GM18858 (cell line): ENCODE measurements at regions not wholly inside any gene's neighbourhood (a gene's known extent, or its start where the extent isn't known, plus 50 kb on each side); places are given as distances from the start of the nearest gene placed in this dataset.
"Not testable (repeated sequence)": the region's sequence is repeated elsewhere in the genome, so short reads cannot be mapped to it uniquely, and the experiment has no call there.

Experiments used
- ATAC-seq: cut with Tn5 transposase; IDR thresholded peaks from one replicate; pipeline ENCODE4 v1.9.1; 2021; ENCODE audit not compliant: unreplicated experiment

DNA sequence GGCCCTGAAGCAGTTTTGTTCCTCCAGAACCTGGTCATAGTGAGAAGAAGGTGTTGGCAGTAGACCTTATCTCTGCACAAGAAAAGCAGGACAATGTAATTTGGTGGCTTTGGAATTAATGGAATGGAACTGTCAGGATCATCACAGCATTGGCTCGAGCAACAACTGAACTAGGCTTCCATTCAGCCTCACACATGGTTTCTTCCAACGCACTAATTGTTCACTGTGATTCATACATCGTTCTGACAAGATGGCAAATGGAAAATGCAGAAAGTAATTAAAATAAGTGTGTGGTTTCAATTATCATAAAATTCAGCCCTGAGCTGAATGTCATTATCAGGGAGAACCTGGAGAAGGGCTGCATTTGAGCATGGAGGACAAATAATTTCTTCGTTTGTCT is 80.6 kb downstream of the MFSD1 start:
- no peak for ATAC-seq

DNA sequence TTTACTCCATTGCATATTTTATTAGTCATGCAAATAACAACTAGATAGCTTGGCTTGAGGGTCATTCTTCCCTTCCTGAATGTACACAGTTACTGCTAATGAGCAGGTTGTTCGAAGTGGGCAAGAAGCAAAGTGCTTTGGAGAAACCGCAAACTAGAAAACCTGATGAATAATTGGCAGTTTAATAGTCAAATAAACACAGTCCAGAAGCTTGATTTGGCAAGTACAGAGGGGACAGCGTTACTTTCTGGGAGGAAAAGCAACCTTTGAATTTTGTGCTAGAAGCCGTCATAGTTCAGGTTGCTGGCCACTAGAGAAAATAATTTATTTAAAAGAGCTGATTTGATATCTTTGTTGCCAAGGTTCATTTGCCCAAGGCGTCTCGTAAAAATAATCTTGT is 94.9 kb downstream of the MFSD1 start:
- ATAC-seq: no peak

DNA sequence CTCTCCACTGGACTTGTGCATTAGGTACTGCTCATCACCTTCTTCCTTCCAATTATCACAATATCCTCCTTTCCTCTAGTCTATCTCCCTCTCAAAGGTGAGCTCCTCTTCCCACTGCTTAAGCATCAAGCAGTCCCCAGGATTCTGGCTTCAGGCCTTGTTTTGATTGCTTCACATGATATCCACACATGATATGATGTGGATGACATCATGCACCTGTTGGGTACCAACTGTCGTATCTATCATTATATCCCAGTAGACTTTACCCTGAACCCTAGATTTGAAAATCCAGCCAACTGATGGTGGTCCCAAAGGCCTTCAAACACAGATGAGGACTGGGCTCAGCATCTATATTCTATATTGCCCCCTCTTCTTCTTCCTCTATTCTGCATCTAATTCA is 104.9 kb downstream of the MFSD1 start:
- ATAC-seq: no peak

DNA sequence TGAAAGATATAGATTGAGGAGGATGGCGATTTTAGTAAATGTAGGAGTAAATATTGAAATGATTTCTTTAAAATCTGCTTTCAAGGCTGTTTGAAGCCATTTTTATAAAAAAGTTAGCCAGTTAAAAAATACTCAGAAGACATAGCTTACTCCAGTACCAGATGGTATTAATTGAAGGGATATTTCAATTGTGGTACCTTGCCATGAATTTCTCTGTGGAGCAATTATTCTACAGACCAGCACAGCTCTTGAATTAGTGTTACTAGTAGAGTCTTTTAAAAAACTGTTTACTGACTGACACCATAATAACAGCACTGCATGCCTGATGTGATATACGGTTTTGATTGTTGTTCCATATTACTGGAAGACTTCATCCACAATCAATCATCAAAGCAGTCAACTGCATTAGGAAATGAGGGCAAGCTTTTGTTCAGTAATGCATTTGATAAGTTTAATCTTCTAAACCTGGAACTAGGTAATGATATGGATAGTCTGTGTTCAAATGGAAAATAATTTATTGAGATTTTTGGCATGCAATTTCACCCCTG is 106.4 kb downstream of the MFSD1 start:
- ATAC-seq: no peak

DNA sequence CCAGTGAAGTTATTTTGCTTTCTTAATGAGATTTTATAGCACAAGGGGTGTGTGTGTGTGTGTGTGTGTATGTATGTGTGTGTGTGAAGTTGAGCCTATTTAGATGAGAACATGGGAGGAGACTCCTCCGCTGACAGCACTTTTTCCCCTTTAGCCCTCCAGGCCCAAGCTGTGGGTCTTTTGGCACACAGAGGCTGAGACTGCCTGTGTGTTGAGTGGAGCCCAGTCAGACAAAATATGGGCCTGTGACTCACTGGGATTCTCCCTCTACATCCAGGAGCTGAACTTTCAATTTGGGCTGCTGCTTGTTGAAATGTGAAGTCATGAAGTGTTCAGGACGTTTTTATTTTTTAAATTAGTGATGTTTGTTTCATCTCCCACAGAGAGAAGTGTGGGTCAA is 108.0 kb downstream of the MFSD1 start:
- ATAC-seq: no peak

DNA sequence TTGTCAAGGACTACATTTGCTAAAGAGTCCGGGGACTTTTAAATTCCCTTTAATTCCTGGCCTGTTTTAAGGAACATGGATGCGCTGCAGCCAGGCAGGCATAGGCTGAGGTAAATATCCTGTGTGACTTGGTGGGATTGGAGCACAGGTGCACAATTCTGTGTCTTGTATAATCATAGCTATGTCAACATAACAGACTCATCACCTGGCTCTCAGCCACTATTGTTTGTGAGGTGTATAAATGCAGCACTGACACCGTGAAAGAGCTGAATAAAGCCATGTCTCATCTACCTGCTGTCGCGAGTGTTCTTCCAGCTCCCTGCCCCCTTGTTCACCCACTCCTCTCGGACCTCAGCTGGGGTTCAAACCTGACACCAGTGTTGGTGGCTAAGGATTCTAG is 109.7 kb downstream of the MFSD1 start:
- ATAC-seq: no peak

DNA sequence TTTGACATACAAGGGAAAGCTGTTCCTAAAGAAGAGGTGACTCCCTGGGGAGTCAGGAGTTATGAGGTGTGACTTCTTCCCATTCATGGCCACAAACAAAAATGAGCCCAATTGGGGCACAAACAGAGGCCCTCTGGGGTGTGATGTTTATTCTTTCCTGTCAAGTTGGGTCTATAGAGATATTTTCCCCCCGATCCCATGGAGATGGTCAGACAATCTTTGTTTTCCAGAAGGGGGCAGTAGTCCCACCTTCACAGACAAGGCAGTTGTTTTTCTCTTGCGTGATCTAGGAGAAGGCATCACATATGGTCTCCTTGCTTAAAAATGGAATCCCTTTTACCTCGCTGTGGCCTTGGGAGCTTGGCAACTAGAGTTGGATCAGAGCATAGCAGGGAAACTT is 110.3 kb downstream of the MFSD1 start:
- no peak for ATAC-seq

DNA sequence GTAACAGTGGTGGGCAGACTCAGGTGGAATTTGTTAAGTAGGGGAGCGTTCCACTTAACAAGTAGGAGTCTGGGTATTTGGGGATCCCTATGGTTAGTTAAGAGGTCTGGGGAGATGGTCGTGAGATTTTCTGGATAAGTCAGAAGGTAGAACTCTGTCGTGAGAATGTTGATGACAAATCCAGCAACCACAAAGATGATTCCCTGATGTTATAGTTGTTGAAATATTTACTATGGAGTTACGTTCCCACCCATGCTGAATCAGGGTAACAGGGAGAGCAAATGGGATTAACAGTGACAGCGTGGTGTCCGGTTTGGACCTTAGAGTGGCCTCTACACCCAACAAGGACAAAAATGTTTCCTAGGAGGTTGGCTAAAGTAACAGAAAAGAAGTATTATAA is 110.8 kb downstream of the MFSD1 start:
- ATAC-seq: no peak

DNA sequence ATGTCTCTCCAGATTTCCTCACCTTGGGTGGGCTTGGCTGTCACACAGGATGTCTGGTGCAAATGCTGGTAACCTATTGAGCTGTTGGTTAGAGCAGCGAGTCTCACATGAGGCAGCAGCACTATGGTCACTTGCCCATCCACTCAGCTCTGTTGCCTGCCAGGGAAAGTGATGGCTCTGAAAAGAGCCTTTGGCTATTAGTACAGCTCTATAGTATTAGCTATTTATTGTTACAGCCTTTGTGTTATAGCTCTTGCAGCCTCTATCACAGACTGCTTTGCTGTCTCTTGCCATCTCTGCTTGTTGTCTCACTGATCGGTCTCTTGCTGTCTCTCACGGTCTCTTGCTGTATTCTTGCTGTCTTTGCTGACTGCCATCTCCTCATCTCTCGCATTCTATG is 114.3 kb downstream of the MFSD1 start:
- no peak for ATAC-seq

DNA sequence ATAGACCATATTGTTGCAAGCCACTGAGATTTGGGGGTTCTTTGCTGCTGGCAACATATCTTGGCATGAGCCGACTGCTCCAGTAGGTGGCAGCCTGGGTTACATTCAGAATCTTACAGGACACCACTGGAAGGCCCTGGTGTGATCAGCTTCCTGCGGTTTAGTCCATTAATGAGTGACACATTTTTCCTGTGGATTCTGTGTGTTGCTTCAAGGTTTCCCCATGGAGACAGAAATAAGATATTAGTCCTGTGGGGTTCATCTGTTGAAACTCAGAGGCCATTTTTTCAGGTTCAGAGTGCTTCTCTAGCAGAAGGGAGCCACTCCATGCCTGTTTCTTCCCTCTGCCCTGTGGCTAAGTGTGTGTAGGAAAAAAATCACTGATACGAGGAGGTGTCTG is 116.2 kb downstream of the MFSD1 start:
- ATAC-seq: peak; percentile 67

DNA sequence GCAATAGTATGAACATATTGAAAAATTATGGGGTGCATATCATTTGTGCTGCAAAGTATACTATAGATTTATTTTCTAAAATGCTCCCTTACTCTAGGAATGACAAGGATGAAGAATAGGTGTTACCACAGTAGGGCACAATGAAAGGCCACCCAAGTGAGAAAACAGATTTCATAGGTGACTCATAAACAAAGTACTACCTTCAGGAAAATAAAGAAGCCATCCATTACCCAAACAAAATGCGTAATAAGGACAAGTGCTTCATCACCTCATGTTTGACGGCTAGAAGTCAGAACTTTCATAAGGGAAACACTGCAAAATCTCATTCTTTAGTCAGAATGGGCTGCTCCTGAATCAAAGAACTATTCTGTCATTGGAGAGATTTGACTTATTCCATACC is 116.6 kb downstream of the MFSD1 start:
- ATAC-seq: no peak

DNA sequence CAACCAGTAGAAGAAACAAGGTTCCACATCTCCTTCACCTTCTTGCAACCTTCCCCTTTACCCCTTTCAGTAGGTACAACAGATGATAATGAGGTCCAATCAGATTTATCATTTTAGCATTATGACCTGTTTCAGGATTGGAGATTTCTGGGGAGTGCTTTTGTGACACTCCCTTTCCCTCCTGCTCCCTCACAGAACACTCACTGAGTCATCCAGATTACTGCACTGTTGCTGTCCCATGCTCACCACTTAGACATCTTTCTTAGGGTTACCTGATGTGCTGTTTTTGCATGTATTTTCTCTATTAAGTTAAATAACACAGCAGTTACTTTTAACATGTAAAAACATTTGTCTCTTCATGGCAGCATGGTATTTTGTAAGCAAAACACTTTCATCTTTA is 118.5 kb downstream of the MFSD1 start:
- no peak for ATAC-seq

DNA sequence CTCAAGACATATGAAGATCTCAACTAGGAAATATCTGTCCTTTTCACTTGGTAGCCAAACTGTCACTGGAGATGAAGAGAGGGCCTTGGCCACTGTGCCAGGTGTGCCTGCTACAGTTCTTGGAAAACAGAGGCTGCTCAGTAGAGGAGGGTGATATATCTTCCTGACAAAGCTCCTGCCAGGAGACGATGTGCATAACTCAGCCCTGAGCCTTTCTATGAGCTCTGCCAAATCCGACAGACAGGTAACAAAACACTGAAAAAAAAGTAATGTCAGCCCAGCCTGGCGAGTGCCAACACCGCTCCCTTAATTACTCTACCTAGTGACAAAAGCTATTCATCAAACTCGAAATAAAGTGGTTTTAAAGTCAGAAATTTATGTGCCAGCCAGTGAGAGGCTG is 123.2 kb downstream of the MFSD1 start:
- no peak for ATAC-seq

DNA sequence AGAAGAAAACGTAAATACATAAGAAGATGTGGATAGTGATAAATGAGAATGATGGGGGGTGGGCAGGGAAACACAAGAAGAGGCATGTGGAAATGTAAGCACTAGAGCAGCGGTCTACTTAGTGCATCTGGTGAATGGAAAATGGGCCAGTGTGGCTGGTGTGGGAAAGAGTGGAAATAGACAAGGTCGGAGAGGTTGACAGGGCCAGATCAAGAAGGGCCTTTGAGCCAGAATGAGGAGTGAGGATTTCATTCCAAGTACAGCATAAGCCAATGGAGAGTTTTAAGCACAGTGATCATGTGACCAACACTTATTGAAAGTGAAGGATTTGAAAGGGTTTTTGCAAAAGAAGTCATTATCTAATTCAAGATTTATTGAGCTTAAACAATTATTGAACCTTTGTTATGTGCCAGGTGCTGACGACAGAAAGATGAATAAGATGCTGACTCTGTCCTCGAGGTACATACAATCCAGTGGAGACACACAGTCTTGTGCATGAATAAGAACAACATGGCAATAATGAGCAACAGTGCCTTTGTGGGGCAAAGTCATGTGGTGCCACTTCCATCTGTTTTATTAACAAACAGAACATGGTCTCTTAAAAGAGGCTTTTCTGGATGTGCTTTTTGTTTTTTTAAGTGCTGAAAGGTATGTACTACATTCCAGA is 124.1 kb downstream of the MFSD1 start:
- ATAC-seq: no peak

DNA sequence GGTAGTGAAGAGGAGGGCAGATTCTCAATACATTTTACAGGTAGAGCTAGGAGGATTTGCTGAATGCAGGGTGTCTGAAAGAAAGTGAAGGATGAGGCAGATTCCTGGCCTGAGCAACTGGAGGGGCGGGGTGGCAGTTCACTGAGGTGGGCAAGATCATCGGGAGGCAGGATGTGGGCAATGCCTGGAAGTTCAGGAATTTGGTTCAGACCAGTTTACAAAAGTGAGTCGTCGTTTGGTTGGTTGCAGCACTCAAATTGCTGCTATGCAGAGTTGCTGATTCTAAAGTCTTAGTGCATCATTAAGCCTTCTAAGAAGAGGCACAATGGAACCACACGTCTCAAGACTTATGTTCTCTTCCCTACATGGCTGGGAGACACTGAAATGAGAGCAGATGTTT is 134.0 kb downstream of the MFSD1 start:
- ATAC-seq: no peak

DNA sequence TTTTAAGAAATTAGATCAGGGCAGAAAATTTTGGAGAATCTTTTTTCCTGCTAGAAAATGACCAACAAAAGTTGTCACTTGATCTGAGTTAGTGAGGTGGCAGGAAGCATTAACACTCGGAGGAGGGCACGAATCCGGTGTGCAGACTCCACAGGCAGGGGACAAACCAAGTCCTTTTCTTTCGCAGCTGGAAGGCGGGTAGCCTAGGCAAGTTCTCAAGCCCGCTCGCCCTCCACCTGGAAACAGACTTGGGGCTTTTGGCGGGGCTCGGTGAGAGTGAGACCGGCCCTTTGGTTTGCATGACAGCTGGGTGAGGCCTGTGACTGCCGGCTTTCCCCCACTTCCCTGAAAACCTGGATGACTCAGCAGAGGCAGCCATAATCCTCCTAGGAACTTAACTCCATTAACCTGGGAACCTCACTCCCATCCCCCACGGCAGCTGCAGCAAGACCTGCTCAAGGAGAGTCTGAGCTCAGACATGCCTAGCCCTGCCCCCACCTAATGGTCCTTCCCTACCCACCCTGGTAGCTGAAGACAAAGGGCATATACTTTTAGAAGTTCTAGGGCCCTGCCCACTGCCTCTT is 134.8 kb downstream of the MFSD1 start:
- ATAC-seq: no peak

DNA sequence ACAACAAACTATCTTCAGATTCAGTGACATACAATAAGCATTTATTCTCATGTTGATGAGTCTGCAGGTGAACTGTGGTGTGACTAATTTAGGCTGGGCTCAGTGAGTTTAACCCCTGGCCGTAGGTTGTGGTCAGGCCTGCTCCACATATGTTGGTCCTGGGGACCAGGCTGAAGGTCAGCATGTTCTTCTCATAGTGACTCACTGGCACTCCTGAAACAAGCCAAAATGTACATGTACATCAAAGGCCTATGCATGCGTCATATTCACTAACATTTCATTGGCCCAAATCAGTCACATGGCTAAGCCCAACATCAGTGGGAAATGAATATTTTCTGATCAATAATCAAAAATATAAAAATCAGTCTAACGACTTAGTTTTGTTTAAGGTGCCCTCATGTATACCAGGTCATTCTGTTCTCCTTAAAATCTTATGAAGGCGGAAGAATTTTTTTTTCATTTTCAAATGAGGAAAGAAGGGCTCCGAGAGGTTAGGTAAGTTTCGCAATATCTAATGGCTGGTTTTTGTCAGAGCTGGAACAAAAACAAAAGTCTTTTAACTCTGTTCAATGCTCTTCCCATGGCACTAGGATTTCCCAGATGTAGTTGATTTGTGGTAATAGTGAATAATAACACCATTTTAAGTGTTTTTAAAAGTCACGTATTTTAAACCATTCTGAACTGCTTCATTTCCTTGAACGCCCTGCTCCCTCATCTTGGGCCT is 148.5 kb downstream of the MFSD1 start:
- no peak for ATAC-seq

DNA sequence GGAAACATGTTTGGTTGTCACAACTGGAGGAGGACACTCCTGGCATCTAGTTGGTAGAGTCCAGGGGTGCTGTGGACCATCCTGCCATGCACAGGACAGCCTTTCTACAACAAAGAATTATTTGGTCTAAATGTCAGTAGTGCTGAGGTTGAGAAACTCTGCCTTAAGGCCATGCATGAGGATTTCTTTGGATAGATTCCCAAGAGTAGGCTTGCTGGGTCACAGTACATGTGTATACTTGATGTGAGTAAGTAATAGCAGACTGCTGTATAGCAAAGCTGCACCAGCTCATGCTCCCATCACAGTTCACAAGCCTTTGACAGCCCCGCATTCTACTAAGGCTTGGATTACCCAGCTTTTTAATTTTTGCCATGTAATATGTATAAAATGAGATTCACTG is 151.3 kb downstream of the MFSD1 start:
- no peak for ATAC-seq

DNA sequence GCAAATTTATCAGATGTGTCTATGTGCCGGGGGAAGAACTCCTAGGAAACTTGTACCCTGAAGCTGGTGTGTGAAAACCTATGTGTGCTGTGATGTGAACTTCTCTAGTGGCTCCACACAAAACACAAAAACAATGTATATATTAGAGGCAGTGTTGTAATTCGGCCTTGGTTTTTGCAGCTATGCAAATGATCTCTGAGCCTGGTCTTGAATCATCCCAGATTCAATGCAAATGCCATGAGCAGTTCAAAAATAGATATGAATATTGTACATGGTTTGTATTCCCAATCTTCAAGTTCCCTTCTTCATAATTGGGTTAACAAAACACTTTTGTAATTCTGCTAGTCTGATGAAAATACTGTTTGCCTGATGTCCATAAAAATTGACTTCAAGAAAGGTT is 152.6 kb downstream of the MFSD1 start:
- ATAC-seq: no peak

DNA sequence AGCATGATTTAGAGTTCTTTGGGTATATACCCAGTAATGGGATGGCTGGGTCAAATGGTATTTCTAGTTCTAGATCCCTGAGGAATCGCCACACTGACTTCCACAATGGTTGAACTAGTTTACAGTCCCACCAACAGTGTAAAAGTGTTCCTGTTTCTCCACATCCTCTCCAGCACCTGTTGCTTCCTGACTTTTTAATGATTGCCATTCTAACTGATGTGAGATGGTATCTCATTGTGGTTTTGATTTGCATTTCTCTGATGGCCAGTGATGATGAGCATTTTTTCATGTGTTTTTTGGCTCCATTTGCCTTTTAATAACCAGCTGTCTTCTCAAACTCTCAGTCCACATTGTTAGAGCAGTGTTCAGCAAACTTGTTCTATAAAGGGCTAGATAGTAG is 155.9 kb downstream of the MFSD1 start:
- ATAC-seq: not testable (repeated sequence)

DNA sequence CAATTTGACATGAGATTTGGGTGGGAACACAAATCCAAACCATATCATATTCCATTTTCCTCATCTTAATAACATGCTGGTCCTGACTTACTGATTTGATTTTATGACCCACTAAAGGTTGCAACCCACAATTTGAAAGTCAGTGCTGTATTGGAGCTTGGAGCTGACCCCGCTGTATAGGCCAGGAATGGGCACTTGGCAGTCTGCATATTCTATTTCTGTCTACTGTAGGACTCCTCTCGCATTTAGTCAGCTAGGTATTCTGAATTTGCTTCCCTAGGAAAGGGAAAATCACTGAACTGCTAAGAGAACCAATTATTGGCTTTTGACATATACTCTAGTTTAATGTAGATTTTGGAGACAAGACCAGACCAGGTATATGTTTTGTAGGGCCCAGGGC is 157.0 kb downstream of the MFSD1 start:
- no peak for ATAC-seq

DNA sequence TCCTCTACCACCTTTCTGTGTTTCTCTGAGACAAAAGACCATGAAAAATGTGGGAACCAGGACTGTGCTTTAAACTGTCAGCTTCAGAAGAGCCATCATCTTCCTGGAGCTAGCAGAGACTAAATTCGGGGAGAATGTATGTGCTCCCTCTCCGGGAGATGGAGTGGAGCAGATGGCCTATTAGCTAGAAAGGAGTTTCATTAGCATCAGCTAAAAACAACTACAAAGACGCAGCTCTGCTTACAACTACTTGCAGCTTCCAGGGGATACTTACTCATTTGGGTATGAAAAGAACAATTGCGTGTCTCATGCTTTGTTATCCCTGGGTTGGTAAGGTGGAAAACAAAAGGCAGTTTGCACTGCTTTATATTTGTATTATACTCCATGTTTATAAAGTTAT is 159.6 kb downstream of the MFSD1 start:
- ATAC-seq: no peak
